ENCODE measurements at regions not wholly inside any gene's neighbourhood (a gene's known extent, or its start where the extent isn't known, plus 50 kb on each side); places are given as distances from the start of the nearest gene placed in this dataset.

GRCh38 chr5:103347716-103348423, 89.3 kb downstream of the MACIR start:
- TF ChIP-seq CTCF (IDR thresholded peaks at IDR 0.05) = no peak
- no peak for TF ChIP-seq POLR2A (IDR thresholded peaks at IDR 0.05)
- no peak for TF ChIP-seq POLR2AphosphoS5 (IDR thresholded peaks at IDR 0.05; ENCODE audit: insufficient read depth in 1 of 2, low read depth in 1 of 2)
